ENCODE measurements at regions not wholly inside any gene's neighbourhood (a gene's known extent, or its start where the extent isn't known, plus 50 kb on each side); places are given as distances from the start of the nearest gene placed in this dataset.
"Not testable (repeated sequence)": the region's sequence is repeated elsewhere in the genome, so short reads cannot be mapped to it uniquely, and the experiment has no call there.

DNA sequence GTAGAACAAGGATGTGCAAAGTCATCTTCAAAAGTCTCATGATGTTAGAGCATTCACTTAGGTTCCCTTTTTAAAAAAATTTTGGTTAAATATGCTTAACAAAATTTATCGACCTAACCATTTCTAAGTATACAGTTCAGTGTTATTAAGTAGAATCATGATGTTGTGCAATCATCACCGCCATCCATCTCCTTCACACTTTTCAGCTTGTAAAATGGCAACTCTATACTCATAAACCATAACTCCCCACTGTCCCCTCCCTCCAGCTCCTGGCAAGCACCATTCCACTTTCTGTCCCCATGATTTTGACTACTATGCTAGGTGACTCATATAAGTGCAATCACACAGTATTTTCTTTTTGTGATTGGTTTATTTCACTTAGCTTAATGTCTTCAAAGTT lies 895.0 kb downstream of the TBL1XR1 start:
- DNase-seq, result no peak

DNA sequence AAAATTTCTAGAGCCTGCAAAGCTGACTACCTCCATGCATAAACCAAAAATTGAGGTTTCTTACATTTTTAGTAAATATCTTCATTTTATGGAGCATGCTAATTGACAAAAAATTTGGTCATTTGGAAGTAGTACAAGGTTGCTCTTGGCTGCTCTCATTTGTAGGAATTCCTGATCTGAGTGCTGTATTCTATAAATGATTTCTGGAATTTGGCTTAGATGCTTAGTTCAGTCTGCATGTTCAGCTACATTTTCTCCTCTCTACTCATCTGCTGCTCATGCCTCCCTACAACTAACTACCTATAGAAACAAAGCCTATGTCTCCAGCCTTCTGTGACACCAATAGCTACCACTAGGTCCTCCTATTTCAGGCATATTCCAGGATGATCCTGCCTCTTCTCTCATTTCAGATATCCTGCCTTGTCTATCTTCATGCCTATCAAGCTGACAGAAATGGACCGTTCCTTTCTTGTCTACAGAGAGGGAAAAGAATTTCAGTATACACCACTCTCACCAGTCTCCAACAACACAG lies 901.1 kb downstream of the TBL1XR1 start:
- no peak for DNase-seq

DNA sequence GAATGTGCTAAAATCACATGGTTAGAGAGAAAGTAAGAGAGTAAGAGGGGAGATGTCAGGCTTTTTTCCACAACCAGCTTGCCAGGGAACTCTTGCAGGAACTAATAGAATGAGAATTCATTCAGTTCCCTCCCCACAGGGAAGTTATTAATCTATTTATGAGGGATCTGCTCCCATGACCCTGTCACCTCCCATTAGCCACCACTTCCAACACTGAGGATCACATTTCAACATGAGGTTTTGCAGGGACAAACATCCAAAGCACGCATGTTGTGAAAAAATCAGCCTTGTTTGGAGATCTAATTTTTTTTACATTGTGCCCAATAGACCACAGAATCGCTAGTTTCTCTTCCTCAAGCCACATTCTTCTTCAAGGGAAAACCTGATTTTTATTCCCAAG lies 904.0 kb downstream of the TBL1XR1 start:
- no peak for DNase-seq

DNA sequence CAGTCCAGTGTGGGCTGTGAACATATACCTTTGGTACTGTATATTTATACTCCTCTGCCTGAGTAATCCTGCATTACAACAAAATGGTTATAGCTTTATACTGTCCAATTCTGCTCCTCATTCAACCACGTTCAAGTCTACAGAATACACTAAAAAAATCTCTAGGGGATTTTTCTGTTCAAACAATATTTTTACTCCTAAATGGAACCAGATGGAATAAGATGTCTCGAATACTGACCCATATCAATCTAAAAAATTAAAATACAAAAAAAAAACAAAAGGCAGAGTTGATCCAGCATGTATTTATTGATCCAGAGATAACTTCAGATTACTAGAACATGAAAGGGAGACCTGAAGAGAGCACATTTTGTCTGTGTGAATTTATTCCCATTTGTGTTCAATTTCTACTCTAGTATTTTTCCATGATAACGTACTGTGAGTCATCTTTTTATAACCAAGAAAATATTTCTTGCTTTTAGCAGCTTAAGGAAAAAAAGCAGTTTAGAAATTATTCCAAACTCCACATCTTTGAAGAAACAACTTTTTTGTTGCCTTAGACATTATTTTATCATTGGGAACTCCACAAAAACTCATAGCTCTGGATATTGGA lies 910.7 kb downstream of the TBL1XR1 start:
- DNase-seq, result no peak

DNA sequence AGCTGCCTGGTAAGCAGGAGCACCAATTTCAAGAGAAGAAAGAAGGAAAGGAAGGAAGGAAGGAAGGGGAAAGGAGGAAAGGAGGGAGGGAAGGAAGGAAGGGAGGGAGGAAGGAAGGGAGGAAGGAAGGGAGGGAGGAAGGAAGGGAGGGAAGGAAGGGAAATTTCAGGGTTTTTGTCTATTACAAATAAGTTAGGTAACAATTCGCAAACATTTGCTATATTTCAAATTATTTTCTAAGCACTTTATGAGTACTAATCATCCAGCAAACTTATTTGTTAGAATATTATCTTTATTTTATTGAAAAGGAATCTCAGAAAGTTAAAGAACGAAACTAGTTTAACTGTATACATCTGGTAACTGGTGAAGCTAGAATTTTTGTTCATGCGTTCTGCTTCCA lies 921.7 kb downstream of the TBL1XR1 start:
- no peak for DNase-seq

DNA sequence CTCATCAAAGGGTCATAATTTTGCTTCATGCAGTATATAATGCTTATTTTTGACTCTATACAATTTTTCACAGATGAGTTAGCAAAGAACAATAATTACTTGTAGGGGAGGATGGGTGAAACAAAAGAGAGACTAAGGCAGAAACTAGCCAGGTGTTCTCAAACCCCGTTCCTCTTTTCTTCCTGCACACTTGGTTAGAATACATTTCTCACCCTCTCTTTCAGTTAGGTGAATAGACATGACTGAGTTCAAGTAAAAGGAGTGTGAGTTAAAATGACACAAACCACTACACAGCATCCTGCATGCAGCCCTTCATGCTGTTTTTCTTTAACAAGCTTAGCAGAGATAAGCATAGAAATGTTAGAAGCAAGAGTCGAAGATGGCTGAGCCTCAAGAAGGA lies 922.2 kb downstream of the TBL1XR1 start:
- no peak for DNase-seq

DNA sequence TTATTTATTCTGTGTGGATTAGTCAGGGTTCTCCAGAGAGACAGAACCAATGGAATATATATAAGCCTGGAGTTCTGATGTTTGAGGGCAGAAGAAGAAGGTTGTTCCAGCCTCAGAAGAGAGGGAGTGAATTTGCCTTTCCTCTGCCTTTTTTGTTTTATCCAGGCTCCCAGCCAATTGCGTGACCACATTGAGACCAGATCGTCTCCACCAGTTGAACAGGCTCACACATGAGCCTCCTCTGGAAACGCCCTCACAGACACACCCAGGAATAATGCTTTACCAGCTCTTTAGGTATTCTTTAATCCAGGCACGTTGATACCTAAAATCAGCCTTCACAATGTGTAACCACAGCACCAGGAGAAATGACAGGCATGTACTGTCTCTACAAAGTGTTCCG lies 923.1 kb downstream of the TBL1XR1 start:
- no peak for DNase-seq

DNA sequence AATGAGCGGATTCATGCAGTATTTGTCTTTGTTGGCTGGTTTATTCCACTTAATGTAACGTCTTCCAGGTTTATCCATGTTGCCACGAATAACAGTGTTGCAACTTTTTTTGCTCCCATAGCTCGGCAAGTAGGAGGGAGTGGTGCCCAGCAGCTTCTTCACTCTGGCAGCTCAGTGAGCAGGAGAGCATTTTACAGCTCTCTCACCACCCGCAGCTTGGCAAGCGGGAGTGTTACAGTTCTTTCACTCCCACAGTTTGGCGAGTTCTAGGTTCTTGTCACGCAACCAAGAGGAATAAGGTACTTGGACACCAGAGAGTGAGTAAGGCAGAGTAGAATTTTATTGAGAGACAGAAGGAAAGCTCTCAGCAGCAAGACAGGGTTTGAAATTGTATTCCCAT lies 935.2 kb downstream of the TBL1XR1 start:
- no peak for DNase-seq

DNA sequence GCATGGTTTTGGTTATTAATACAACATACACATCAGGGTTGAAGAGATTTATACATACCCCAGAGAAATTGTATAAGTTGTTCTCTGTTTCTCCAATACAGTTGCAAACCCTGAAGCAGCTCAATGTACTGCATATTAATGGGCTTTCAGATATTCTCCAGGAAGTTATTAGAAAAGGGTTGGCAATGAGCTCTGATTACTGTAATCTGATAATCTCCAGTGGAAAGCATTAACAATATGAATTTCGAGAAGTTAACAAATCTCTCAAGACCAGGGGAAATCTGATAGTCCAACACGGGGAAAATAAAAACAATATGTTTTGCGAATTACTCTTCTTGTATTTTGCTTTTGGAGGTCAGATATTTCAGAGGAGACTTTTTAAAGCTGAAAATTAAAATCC lies 950.1 kb downstream of the TBL1XR1 start:
- no peak for DNase-seq

DNA sequence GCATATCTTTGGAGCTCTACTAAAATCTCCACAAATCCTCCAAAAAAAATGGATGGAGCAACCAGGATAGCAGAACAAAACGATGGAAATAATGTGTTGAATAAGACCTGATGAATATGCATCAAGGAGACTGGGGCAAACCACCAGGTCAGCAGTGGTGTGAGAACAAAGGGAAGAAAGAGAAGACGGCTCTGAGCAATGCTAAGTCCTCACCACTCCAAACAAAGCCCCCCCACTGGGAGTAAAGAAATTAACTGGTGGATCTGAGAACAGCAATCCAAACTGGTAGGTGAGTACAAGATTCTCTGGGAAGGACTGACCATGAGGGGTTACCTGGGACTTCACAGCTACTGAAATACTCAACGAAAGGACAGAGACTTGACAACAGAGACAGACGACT lies 977.3 kb downstream of the TBL1XR1 start:
- no peak for DNase-seq

DNA sequence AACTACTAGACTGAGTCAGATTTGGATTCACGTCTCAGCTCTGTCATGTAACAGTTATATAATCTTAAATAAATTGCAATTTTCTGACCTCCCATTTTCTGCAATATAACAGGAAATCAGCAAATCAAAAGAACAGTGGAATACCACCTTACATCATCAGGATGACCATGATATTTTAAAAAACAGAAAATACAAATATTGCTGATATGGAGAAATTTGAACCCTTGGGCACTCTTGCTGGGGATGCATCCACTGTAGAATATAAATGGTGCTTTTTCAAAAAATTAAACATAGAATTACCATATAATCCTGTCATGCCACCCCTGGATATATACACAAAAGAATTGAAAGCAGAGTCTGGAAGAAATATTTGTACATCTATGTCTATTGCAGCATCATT lies 982.5 kb downstream of the TBL1XR1 start:
- DNase-seq, result no peak

DNA sequence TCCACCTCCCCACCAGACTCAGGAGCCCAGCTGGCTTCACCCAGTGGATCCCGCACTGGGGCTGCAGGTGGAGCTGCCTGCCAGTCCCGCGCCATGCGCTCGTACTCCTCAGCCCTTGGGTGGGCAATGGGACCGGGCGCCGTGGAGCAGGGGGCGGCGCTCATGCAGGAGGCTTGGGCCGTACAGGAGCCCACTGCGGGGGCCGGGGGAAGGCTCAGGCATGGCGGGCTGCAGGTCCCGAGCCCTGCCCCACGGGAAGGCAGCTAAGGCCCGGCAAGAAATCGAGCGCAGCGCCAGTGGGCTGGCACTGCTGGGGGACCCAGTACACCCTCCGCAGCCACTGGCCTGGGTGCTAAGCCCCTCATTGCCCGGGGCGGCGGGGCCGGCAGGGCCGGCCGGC lies 984.0 kb downstream of the TBL1XR1 start:
- not testable (repeated sequence) for DNase-seq

DNA sequence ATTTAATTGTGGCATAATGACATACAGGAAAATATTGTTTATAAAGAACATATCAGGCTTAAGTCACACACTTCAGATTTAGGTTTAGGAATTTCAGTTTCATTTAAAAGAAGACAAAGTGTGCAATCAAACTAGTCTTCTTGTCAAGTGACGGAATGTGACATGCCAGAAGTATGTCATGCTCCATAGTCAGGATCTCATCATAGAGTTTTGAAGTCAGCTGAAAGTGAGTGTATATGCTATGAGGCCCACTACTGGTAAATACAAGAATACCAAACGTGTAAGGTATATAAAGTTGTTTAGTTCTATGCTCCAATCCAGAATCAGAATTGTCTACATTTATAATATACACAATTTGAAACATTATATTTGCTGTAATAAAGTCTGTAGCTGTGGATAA lies 988.4 kb downstream of the TBL1XR1 start:
- no peak for DNase-seq

DNA sequence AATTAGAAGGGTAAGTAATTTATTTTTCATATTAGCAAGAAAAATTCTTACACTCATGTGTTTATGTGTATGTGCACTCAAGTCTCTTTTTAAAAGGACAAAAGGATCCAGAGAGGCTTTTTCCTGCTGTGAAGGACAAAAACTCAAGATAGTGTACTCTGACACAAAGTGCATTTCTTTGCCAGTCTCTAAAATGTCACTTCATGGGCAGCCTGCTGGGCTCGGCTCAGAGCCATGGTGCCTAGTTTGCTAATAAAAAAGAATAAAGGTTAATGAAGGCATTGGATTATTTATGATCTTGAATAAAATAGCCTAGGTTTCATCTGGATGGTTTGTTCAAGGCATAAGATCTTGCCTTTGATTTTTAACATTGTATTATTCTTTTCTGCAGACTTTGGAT lies 989.0 kb downstream of the TBL1XR1 start:
- no peak for DNase-seq

DNA sequence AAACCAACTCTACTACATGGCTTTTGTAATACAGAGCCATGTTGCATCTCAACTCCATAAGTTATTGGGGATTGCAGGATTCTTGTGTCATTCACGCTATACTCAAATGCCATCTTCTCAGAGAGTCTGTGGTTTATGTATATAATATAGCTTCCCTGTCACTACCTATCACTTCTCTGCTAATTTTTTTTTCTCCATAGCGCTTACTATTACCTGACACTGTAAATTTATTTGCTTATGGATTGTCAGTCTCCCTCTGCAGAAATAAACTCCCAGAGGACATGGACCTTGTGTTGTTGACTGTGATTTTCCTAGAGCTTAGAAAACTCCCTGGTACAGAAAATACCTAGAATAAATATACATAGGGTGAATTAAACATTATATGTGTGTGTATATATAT lies 990.5 kb downstream of the TBL1XR1 start:
- DNase-seq, result no peak

DNA sequence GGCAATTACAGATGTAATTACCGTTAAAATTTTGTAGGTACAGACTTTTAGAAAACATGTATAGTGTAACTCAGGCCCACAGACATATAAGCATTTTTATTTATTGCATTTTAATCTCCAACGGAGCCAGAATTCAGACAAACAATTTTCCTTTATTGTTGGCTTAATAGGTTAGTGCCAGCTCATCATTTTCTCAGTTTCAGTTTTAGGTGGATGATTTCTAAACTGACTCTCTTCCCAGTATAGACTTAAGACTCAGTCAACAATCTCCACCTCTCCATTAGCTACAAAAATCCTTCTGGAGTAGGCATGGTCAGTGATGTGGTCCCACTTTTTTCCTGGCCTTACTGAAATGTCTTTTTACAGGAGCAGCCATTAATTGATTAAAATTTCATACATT lies 994.6 kb downstream of the TBL1XR1 start:
- DNase-seq, result no peak

DNA sequence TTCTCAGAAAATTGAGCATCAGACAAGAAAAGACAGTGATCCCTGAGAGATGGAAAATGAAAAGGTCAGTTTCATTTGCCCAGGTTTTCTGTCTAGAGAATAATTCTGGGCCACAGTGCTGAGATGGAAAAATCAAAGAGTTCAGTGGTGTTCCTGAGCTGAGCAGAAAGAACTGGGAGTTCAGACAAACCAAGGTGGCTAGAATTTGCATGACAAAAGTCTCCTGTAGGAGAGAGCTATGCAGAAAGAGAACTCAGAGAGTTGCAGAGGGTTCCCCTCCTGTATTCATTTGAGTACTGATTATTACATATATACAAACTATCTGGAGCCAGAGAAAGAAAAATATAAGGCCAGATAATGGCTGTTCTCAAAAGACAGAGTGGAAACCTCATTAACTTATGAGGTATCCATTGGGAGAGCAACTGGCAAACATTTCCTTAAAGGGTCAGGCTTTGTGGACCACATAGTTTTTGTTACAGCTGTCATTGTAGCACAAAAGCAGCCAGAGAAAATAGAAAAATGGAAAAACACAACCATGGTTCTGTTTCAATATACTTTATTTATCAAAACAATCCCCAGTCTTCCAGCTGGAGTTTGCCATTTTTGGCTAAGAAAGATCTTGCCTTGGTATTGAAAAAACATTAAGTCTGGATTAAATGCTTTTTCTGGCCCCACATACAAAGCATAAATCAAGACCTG lies 1004.1 kb downstream of the TBL1XR1 start:
- no peak for DNase-seq

DNA sequence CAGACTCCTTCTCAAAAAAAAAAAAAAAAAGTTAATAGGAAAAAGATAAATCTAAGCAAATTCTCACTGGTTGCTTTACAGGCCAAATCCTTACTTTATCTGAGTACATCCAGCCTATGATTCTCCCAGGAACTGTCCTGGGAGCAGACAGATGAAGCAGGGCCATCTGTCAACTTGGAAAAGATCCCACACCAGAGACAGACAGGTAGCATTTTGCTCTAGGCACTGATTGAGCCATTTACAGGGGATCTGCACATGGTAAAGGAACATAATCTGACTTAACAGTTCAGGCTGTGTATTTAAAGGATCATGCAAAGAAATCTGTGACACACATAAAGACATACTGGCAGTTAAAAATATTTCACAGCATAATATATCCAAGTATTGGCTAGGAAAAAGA lies 1006.5 kb downstream of the TBL1XR1 start:
- no peak for DNase-seq

DNA sequence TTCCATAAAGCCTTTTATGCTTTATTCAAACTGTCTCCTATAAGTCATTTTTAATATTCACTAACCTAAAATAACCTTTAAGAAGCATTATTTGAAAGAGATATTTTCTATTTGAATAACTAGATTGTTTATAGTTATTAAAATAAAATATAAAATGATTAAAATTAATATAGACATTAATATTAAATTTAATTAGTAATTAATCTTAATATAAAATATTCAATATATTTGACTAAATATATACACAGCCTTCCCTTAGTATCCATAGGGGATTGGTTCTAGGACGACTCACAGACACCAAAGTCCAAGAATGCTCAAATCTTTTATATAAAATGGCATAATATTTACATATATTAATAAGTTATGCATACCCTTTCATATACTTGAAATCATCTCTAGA lies 1014.1 kb downstream of the TBL1XR1 start:
- no peak for DNase-seq

DNA sequence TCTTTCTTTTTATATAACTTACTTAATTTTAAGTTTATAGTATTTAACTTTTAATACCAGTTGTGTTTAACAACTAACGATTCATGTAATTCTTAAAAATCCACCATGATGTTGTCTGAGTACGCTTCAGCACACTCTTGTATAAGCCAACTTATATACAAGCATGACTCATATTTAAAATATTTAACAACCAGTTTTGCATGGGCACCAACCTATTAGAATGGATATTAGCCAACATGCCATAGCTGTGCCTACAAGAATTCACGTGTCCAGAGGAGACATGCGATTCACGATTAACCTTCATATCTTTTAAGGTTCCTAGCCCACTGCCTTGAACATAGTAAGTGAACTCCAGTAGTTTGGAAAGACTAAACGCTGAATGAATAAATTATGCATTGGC lies 1023.2 kb downstream of the TBL1XR1 start:
- no peak for DNase-seq

DNA sequence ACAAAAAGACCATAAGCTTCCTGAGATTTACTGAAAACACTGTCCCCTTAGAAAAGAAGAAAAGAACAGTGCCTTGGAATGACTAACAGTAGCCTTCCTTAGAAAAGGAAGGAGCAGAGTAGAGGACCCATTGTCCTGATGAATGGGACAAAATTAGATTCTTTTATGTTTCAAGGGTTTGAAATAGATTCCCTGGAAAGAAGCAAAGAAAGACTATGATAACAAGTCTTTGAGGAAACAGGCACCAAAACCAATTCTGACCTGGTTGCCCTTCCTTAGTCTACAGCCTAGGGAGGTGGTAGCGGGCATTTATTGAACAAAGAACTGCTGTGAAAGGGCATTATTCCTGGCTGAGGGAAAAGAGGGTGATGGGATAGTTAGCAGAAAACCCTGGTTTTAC lies 1024.8 kb downstream of the TBL1XR1 start:
- DNase-seq, result no peak

DNA sequence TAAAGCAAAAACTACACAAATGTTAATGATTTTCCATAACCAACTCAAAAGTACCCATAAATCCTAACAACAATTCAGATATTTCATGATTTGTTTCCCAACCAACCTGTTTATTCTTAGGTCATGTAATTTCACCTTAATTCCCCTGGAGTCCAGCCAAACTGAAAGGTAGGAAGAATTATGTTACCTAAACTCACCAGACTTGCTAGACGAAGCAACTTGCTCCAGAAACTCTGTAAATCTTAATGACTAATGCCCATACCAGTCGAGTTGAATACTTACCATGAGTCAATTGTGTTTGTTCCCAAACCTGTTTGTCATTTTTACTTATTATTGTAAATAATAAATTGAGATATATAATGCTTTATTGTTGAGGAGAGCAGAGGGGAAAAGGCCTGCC lies 1030.0 kb downstream of the TBL1XR1 start:
- no peak for DNase-seq

DNA sequence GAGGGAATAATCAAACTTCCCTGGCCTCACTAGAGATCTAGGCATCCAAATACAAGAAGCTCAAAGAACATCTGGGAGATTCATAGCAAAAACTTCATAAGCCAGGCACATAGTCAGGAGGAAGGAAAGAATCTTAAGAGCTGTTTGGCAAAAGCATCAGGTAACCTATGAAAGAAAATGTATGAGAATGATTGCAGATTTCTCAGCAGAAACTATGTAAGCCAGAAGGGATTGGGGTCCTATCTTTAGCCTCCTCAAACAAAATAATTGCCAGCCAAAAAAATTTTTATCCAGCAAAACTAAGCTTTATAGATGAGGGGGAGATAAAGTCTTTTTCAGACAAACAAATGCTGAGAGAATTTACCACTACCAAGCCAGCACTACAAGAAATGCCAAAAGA lies 1036.3 kb downstream of the TBL1XR1 start:
- no peak for DNase-seq

DNA sequence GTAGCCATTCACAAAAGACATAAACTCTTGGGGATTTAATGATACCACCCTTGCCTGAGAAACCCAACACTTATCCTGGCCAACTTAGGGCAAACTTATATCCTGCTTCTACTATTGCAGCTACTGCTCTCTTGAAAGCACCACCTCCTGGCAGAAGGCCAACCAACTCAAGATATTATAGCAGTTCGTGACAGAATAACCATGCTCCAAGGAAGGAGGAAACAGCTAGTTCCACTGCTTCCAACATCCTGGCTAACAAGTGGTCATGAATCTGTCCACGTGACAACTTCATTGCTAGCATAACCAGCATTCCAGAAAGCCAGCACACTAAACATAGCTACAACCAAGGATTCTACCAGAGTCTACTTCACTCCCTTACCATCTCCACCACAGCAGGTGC lies 1037.5 kb downstream of the TBL1XR1 start:
- no peak for DNase-seq

DNA sequence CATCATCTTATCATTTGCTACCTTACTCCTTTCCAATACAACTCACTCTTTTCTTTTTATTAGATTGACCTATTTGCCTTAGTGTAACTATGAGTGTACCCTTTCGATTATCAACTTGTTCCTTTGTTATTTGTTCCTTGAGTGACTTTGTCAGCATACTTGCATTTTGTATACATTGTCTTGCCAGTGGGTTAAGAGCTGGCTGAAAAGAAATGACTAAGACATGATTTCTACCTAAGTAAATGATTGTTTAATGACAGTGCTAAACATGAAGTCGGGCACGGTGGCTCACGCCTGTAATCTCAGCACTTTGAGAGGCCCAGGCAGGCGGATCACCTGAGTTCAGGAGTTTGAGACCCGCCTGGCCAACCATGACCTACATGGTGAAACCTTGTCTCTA lies 1042.3 kb downstream of the TBL1XR1 start:
- no peak for DNase-seq

Data from inflammatory macrophage treated with lipopolysaccharide for 4 hours (primary cell).